ENCODE measurements at regions not wholly inside any gene's neighbourhood (a gene's known extent, or its start where the extent isn't known, plus 50 kb on each side); places are given as distances from the start of the nearest gene placed in this dataset.

DNA sequence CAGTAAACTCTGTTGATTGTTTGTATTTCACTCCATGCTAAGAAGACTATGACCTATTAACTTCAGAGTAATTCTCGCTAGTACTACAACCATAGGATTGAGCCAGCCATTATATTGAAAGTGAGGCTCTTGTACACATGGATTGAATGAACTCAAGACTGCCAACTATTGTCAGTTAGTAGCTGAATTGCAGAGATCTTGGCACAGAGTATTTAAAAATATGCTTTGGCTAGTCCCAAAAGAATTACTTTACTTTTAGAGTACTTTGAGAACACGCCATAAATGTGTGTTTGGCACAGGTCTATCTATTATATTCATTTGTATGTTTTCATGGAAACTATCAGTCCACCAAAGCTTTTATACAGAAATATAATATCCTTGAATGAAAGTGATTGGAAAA lies 226.7 kb upstream of the DCBLD2 start:
- TF ChIP-seq, protein P1, sequence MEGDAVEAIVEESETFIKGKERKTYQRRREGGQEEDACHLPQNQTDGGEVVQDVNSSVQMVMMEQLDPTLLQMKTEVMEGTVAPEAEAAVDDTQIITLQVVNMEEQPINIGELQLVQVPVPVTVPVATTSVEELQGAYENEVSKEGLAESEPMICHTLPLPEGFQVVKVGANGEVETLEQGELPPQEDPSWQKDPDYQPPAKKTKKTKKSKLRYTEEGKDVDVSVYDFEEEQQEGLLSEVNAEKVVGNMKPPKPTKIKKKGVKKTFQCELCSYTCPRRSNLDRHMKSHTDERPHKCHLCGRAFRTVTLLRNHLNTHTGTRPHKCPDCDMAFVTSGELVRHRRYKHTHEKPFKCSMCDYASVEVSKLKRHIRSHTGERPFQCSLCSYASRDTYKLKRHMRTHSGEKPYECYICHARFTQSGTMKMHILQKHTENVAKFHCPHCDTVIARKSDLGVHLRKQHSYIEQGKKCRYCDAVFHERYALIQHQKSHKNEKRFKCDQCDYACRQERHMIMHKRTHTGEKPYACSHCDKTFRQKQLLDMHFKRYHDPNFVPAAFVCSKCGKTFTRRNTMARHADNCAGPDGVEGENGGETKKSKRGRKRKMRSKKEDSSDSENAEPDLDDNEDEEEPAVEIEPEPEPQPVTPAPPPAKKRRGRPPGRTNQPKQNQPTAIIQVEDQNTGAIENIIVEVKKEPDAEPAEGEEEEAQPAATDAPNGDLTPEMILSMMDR (conservative IDR thresholded peaks at IDR 0.05; ENCODE audit: low read length) = no peak
- no peak for TF ChIP-seq EZH2phosphoT487 (IDR thresholded peaks at IDR 0.05; ENCODE audit: borderline replicate concordance)
